ENCODE measurements at regions not wholly inside any gene's neighbourhood (a gene's known extent, or its start where the extent isn't known, plus 50 kb on each side); places are given as distances from the start of the nearest gene placed in this dataset.
"Not testable (repeated sequence)": the region's sequence is repeated elsewhere in the genome, so short reads cannot be mapped to it uniquely, and the experiment has no call there.

GRCh38 chr20:4476903-4477500 is 209.3 kb upstream of the PRNP start:
- no peak for DNase-seq (ENCODE audit: extremely low read depth, low read depth)

- DNase-seq (ENCODE audit: extremely low read depth, low read depth), result no peak
These were observed 213.3 kb upstream of the PRNP start for GRCh38 chr20:4472906-4473305.

GRCh38 chr20:4471221-4471620 is 215.0 kb upstream of the PRNP start:
- DNase-seq (ENCODE audit: extremely low read depth, low read depth), result no peak

- DNase-seq (ENCODE audit: extremely low read depth, low read depth), result no peak
These were observed 215.9 kb upstream of the PRNP start for GRCh38 chr20:4470375-4470774.

GRCh38 chr20:4469910-4470309 is 216.3 kb upstream of the PRNP start:
- no peak for DNase-seq (ENCODE audit: extremely low read depth, low read depth)

- no peak for DNase-seq (ENCODE audit: extremely low read depth, low read depth)
These were observed 218.1 kb upstream of the PRNP start for GRCh38 chr20:4468114-4468513.

GRCh38 chr20:4465855-4466545 is 216.9 kb upstream of the ADRA1D start:
- DNase-seq (ENCODE audit: extremely low read depth, low read depth), result no peak

GRCh38 chr20:4465212-4465611 is 216.1 kb upstream of the ADRA1D start:
- DNase-seq (ENCODE audit: extremely low read depth, low read depth), result no peak

GRCh38 chr20:4462801-4463200 is 213.7 kb upstream of the ADRA1D start:
- DNase-seq (ENCODE audit: extremely low read depth, low read depth), result not testable (repeated sequence)

GRCh38 chr20:4459081-4459480 is 210.0 kb upstream of the ADRA1D start:
- no peak for DNase-seq (ENCODE audit: extremely low read depth, low read depth)

GRCh38 chr20:4457566-4458543 is 208.8 kb upstream of the ADRA1D start:
- DNase-seq (ENCODE audit: extremely low read depth, low read depth), result no peak

GRCh38 chr20:4455996-4456395 is 206.9 kb upstream of the ADRA1D start:
- DNase-seq (ENCODE audit: extremely low read depth, low read depth), result no peak

GRCh38 chr20:4455301-4455701 is 206.2 kb upstream of the ADRA1D start:
- no peak for DNase-seq (ENCODE audit: extremely low read depth, low read depth)

- DNase-seq (ENCODE audit: extremely low read depth, low read depth), result no peak
These were observed 205.0 kb upstream of the ADRA1D start for GRCh38 chr20:4454111-4454510.

- no peak for DNase-seq (ENCODE audit: extremely low read depth, low read depth)
These were observed 204.3 kb upstream of the ADRA1D start for GRCh38 chr20:4453359-4453758.

GRCh38 chr20:4451487-4452081 is 202.5 kb upstream of the ADRA1D start:
- DNase-seq (ENCODE audit: extremely low read depth, low read depth), result no peak

GRCh38 chr20:4449957-4450715 is 201.0 kb upstream of the ADRA1D start:
- DNase-seq (ENCODE audit: extremely low read depth, low read depth), result no peak

- no peak for DNase-seq (ENCODE audit: extremely low read depth, low read depth)
These were observed 196.7 kb upstream of the ADRA1D start for GRCh38 chr20:4445784-4446183.

GRCh38 chr20:4445331-4445730 is 196.2 kb upstream of the ADRA1D start:
- DNase-seq (ENCODE audit: extremely low read depth, low read depth), result no peak

GRCh38 chr20:4444404-4444803 is 195.3 kb upstream of the ADRA1D start:
- DNase-seq (ENCODE audit: extremely low read depth, low read depth), result no peak

Data from NCI-H460 (cell line).